Astrocyte of the cerebellum (primary cell): ENCODE measurements at regions not wholly inside any gene's neighbourhood (a gene's known extent, or its start where the extent isn't known, plus 50 kb on each side); places are given as distances from the start of the nearest gene placed in this dataset.

Source experiments
- DNase-seq: peaks from one replicate; pipeline ENCODE4 v3.0.0-alpha.2; 2011; ENCODE audit warnings: low read depth
- H3K4me3 ChIP-seq: 2 replicates; pipeline ENCODE4 v1.5.1; 2011; ENCODE audit warnings: mild to moderate bottlenecking, low read depth, low read length, moderate library complexity
- CTCF ChIP-seq: IDR thresholded peaks from 2 replicates; pipeline ENCODE4 v1.5.1; 2012; ENCODE audit warnings: low read length, low read depth, moderate library complexity, mild to moderate bottlenecking; ENCODE audit errors: missing control alignments
- in situ Hi-C: cut with HindIII; loops from 2 replicates; pipeline ENCODE4 v1.10.0; 2017; ENCODE audit warnings: low sequenced_read_pairs

GRCh38 chr3:128515-129172, 67.9 kb upstream of the CHL1 start:
- no peak for TF ChIP-seq CTCF
- no peak overlapping the region for H3K4me3 ChIP-seq
- no peak for DNase-seq
- in situ Hi-C loops = no loop called here

GRCh38 chr3:131151-131888, 65.2 kb upstream of the CHL1 start:
- TF ChIP-seq CTCF = no peak
- in situ Hi-C loops = no loop called here
- no peak for DNase-seq
- no peak overlapping the region for H3K4me3 ChIP-seq

DNA sequence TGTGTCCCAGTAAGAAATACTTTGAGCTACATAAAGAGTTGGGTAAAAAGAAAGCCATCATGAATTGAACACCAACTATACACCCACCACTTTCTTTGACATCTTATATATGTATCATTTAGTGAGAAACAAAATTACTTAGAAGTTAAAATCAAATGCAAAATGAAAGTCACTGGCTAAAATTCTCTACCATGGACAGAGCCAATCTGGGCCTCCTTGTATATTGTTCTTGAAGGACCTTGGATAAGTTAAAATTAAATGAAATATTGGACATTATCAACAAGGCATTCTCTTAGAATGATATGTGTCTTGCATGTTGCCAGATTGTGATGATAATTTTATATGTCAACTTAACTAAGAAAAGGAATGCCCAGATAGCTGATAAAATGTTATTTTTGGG, 64.2 kb upstream of the CHL1 start:
- no peak for TF ChIP-seq CTCF
- in situ Hi-C loops = no loop called here
- H3K4me3 ChIP-seq = no peak overlapping the region
- peak; percentile 1 for DNase-seq

- H3K4me3 ChIP-seq = no peak overlapping the region
- DNase-seq = no peak
- in situ Hi-C loops = no loop called here
- TF ChIP-seq CTCF = no peak
Measured at GRCh38 chr3:132904-133303, 63.7 kb upstream of the CHL1 start.

- DNase-seq = no peak
- no peak for TF ChIP-seq CTCF
- H3K4me3 ChIP-seq = no peak overlapping the region
- in situ Hi-C loops = no loop called here
Measured at GRCh38 chr3:140748-141330, 55.7 kb upstream of the CHL1 start.
